Hepatocyte (in vitro differentiated cells): ENCODE measurements at regions not wholly inside any gene's neighbourhood (a gene's known extent, or its start where the extent isn't known, plus 50 kb on each side); places are given as distances from the start of the nearest gene placed in this dataset.

Experiments used
- CTCF ChIP-seq: fragments of 200-600 bp; sonication (generic); IDR thresholded peaks from 2 replicates; pipeline ENCODE4 v1.5.1; 2016; ENCODE audit warnings: antibody characterized with exemption, mild to moderate bottlenecking; ENCODE audit not compliant: poor library complexity
- EZH2phosphoT487 ChIP-seq: fragments of 200-600 bp; sonication (generic); IDR thresholded peaks from one replicate; pipeline ENCODE4 v1.6.1; 2018; ENCODE audit warnings: antibody characterized with exemption, mild to moderate bottlenecking, low read depth, moderate library complexity; ENCODE audit not compliant: unreplicated experiment, severe bottlenecking

- TF ChIP-seq EZH2phosphoT487 (no peak), CTCF (no peak)
Observed at GRCh38 chr17:51507444-51507843, 247.1 kb downstream of the UTP18 start.
